B cell (primary cell): ENCODE measurements at regions not wholly inside any gene's neighbourhood (a gene's known extent, or its start where the extent isn't known, plus 50 kb on each side); places are given as distances from the start of the nearest gene placed in this dataset.

Experiments used
- ATAC-seq: fragments of 200-7000 bp; cut with Tn5 transposase; one replicate; pipeline ENCODE4 v1.10.0; 2021; ENCODE audit warnings: low read depth, mild to moderate bottlenecking, moderate number of reproducible peaks, moderate library complexity
- CTCF ChIA-PET: fragments of 350-600 bp; sonication (Branson Sonifier 250); formaldehyde crosslinking; loops from one replicate; lab custom pipeline; 2021; ENCODE audit warnings: antibody characterized with exemption, inconsistent platforms; lab: Charles Lee
- POLR2A ChIA-PET: fragments of 350-600 bp; sonication (Branson Sonifier 250); formaldehyde crosslinking; loops from one replicate; lab custom pipeline; 2021; ENCODE audit warnings: antibody characterized with exemption; lab: Charles Lee
- DNase-seq: peaks from one replicate; pipeline ENCODE4 v3.0.0; 2013
- H2AFZ ChIP-seq: 2 replicates; pipeline ENCODE4 v1.6.1; 2012; ENCODE audit warnings: mild to moderate bottlenecking, low read depth, low read length; ENCODE audit not compliant: insufficient read depth, poor library complexity, severe bottlenecking
- H3K27ac ChIP-seq, 2 donors: 1 replicate in 1 of 2; 2 replicates in 1 of 2; pipeline ENCODE4 v1.5.1; 2012 to 2013; ENCODE audit warnings: low read length in 2 of 2, mild to moderate bottlenecking in 2 of 2, moderate library complexity in 1 of 2
- H3K27me3 ChIP-seq, 4 experiments: fragments of 200-600 bp in 1 of 4; sonication (generic) in 1 of 4; replicated peaks in 1 of 4; 1 replicate in 2 of 4; 2 replicates in 2 of 4; pipeline versions ENCODE4 v1.6.1 to v1.7.0; 2013 to 2016; ENCODE audit warnings: low read length in 3 of 4, mild to moderate bottlenecking in 2 of 4, mixed read lengths in 1 of 4, moderate library complexity in 1 of 4; ENCODE audit not compliant: insufficient read depth in 4 of 4, control insufficient read depth in 3 of 4; ENCODE audit errors: control extremely low read depth in 1 of 4
- H3K36me3 ChIP-seq, 2 experiments: replicated peaks in 1 of 2; 1 replicate in 1 of 2; 2 replicates in 1 of 2; pipeline versions ENCODE4 v1.6.1 to v1.7.1; 2013; ENCODE audit warnings: low read length in 1 of 2; ENCODE audit not compliant: insufficient read depth in 2 of 2, control insufficient read depth in 1 of 2; ENCODE audit errors: control extremely low read depth in 1 of 2, extremely low read depth in 1 of 2
- H3K4me1 ChIP-seq, 2 donors: fragments of 200-600 bp in 1 of 2; sonication (generic) in 1 of 2; 1 replicate in 1 of 2; 2 replicates in 1 of 2; pipeline versions ENCODE4 v1.5.1 to v1.6.1; 2013 to 2017; ENCODE audit warnings: low read length in 2 of 2; ENCODE audit not compliant: control insufficient read depth in 2 of 2, insufficient read depth in 2 of 2
- H3K4me2 ChIP-seq: replicated peaks from 2 replicates; pipeline ENCODE3; 2012; ENCODE audit warnings: mild to moderate bottlenecking, low read depth, low read length; ENCODE audit not compliant: poor library complexity, severe bottlenecking
- H3K4me3 ChIP-seq, 5 experiments: fragments of 200-600 bp in 1 of 5; sonication (generic) in 1 of 5; 1 replicate in 3 of 5; 2 replicates in 2 of 5; pipeline versions ENCODE4 v1.5.1 to v1.7.0; 2011 to 2016; ENCODE audit warnings: low read length in 4 of 5, mild to moderate bottlenecking in 4 of 5, low read depth in 2 of 5, control low read depth in 1 of 5, moderate library complexity in 1 of 5; ENCODE audit not compliant: insufficient read depth in 1 of 5; ENCODE audit errors: control extremely low read depth in 1 of 5, extremely low read depth in 1 of 5
- H3K79me2 ChIP-seq: fragments of 200-600 bp; sonication (generic); one replicate; pipeline ENCODE4 v1.6.0; 2016; ENCODE audit warnings: low read length; ENCODE audit not compliant: control insufficient read depth, insufficient read depth
- H3K9ac ChIP-seq: fragments of 200-600 bp; sonication (generic); 2 replicates; pipeline ENCODE4 v1.6.1; 2017; ENCODE audit warnings: mild to moderate bottlenecking, low read length, moderate library complexity
- H3K9me3 ChIP-seq, 3 donors: one replicate each; pipeline versions ENCODE4 v1.6.1 to v1.7.1; 2013; ENCODE audit warnings: low read length in 2 of 3; ENCODE audit not compliant: control insufficient read depth in 2 of 3, insufficient read depth in 1 of 3; ENCODE audit errors: control extremely low read depth in 1 of 3
- H4K20me1 ChIP-seq: 2 replicates; pipeline ENCODE4 v1.6.0; 2012; ENCODE audit warnings: mild to moderate bottlenecking, low read length; ENCODE audit not compliant: insufficient read depth, control insufficient read depth, poor library complexity, severe bottlenecking
- H3K27ac Mint-ChIP-seq: one replicate; pipeline ENCODE4 v1.8.0; 2021; ENCODE audit warnings: mixed read lengths
- H3K27me3 Mint-ChIP-seq: one replicate; pipeline ENCODE4 v1.8.0; 2021; ENCODE audit warnings: mixed read lengths
- H3K4me1 Mint-ChIP-seq: one replicate; pipeline ENCODE4 v1.8.0; 2021; ENCODE audit warnings: mixed read lengths
- H3K4me3 Mint-ChIP-seq: one replicate; pipeline ENCODE4 v1.8.0; 2021; ENCODE audit warnings: mixed read lengths
- H3K9me3 Mint-ChIP-seq: one replicate; pipeline ENCODE4 v1.8.0; 2022; ENCODE audit warnings: mixed read lengths; ENCODE audit not compliant: insufficient read depth
- CTCF ChIP-seq: fragments of 200-600 bp; IDR thresholded peaks from one replicate; pipeline ENCODE4 v1.8.0; 2022; ENCODE audit warnings: antibody characterized with exemption, mild to moderate bottlenecking
- EZH2 ChIP-seq: IDR thresholded peaks from 2 replicates; pipeline ENCODE4 v1.6.1; 2012; ENCODE audit warnings: borderline replicate concordance, low read depth, mild to moderate bottlenecking, moderate library complexity, low read length; ENCODE audit not compliant: insufficient read depth, poor library complexity, severe bottlenecking
- WGBS: methylation state at CpG from one replicate; pipeline ENCODE4 v1.1.5; 2013; ENCODE audit warnings: missing lambda C conversion rate; ENCODE audit not compliant: insufficient coverage; 5-methylcytosine and 5-hydroxymethylcytosine counted together
- intact Hi-C: fragments of 100-400 bp; cut with micrococcal nuclease; formaldehyde crosslinking; loops from one replicate; pipeline ENCODE4 v1.10.0; 2022

GRCh38 chr2:5494212-5494611 is 198.0 kb upstream of the SOX11 start:
- ChIA-PET CTCF (no interaction called here), POLR2A (no interaction called here)
- Histone ChIP-seq H3K79me2 (no peaks in the 10 kb centered on the region), H3K4me3 (no peak overlapping the region), H2AFZ (no peak overlapping the region), H3K27ac (no peak overlapping the region), H3K9ac (no peak overlapping the region), H3K9me3 (peaks cover 0 to 17% (median 0%) of the 10 kb centered on the region in 3 donors), H3K27me3 (no peaks in the 10 kb centered on the region), H3K36me3 (no peaks in the 10 kb centered on the region), H4K20me1 (no peaks in the 10 kb centered on the region), H3K4me2 (no peak overlapping the region), H3K4me1 (no peaks in the 10 kb centered on the region)
- Mint-ChIP-seq H3K27ac (no peak overlapping the region), H3K9me3 (no peaks in the 10 kb centered on the region), H3K4me3 (no peak overlapping the region), H3K4me1 (no peaks in the 10 kb centered on the region), H3K27me3 (no peaks in the 10 kb centered on the region)
- TF ChIP-seq CTCF (no peak), EZH2 (no peak)
- no peak for DNase-seq
- ATAC-seq: no peak
- 100% methylated on average over 3 of the region's 8 CpGs for WGBS
- intact Hi-C loops: no loop called here

- Histone ChIP-seq H3K9me3 (peaks cover 0 to 17% (median 0%) of the 10 kb centered on the region in 3 donors), H2AFZ (no peak overlapping the region), H4K20me1 (no peaks in the 10 kb centered on the region), H3K79me2 (no peaks in the 10 kb centered on the region), H3K4me1 (no peaks in the 10 kb centered on the region), H3K4me2 (no peak overlapping the region), H3K27me3 (no peaks in the 10 kb centered on the region), H3K27ac (no peak overlapping the region), H3K4me3 (no peak overlapping the region), H3K9ac (no peak overlapping the region), H3K36me3 (no peaks in the 10 kb centered on the region)
- TF ChIP-seq CTCF (no peak), EZH2 (no peak)
- intact Hi-C loops: no loop called here
- WGBS: 85% methylated on average over 6 of the region's 8 CpGs
- DNase-seq (no peak), ATAC-seq (no peak)
- Mint-ChIP-seq H3K4me3 (no peak overlapping the region), H3K9me3 (no peaks in the 10 kb centered on the region), H3K4me1 (no peaks in the 10 kb centered on the region), H3K27me3 (no peaks in the 10 kb centered on the region), H3K27ac (no peak overlapping the region)
- CTCF ChIA-PET: no interaction called here
- POLR2A ChIA-PET: no interaction called here
Measured at GRCh38 chr2:5495586-5495985, 196.6 kb upstream of the SOX11 start.
